ENCODE measurements at regions not wholly inside any gene's neighbourhood (a gene's known extent, or its start where the extent isn't known, plus 50 kb on each side); places are given as distances from the start of the nearest gene placed in this dataset.

DNA sequence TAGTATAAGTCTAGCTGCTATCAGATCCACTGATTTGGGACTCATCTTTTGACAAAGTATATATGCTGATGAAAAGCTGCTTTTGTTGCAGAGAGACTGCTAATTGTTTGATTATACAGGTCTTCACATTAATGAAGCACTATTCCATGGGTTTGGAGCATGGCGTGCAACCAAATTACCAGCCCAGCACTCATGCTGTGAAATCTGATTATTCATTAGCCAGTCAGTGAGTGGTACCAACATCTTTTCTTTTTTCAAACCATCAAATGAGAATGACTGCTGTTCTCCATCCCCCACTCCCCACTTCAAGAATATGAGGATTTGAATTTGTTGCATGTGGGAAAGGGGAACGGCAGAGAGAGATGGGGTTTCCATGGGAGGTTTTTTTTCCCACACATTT is 91.3 kb downstream of the ID4 start:
- Histone ChIP-seq H3K9ac (ENCODE audit: insufficient read depth, low read length, poor library complexity, severe bottlenecking) (no peak overlapping the region), H3K27me3 (ENCODE audit: control insufficient read depth in 2 of 2, insufficient read depth in 2 of 2, low read length in 2 of 2) (no peaks in the 10 kb centered on the region), H3K4me3 (replicated peaks in 1 of 3; ENCODE audit: low read depth in 2 of 3, low read length in 3 of 3) (no peak overlapping the region), H4K20me1 (ENCODE audit: insufficient read depth, low read length) (no peaks in the 10 kb centered on the region), H3K4me1 (ENCODE audit: control insufficient read depth in 1 of 2, insufficient read depth in 2 of 2, low read length in 2 of 2) (no peaks in the 10 kb centered on the region), H2AFZ (ENCODE audit: insufficient read depth, low read depth, low read length, poor library complexity, severe bottlenecking) (no peak overlapping the region), H3K9me3 (replicated peaks in 1 of 2; ENCODE audit: control insufficient read depth in 1 of 2, insufficient read depth in 1 of 2, low read length in 2 of 2) (no peaks in the 10 kb centered on the region), H3K79me2 (ENCODE audit: insufficient read depth, low read length) (no peaks in the 10 kb centered on the region), H3K4me2 (replicated peaks; ENCODE audit: extremely low read depth, low read length, poor library complexity, severe bottlenecking) (no peak overlapping the region), H3K36me3 (replicated peaks in 1 of 2; ENCODE audit: control insufficient read depth in 1 of 2, insufficient read depth in 2 of 2, low read length in 2 of 2) (no peaks in the 10 kb centered on the region), H3K27ac (ENCODE audit: low read depth in 1 of 2, low read length in 2 of 2) (no peak overlapping the region)
- no CpG with 5 or more reads among the region's 2 CpGs for WGBS (ENCODE audit: insufficient coverage)
- Mint-ChIP-seq H3K4me1 (no peaks in the 10 kb centered on the region), H3K4me3 (no peak overlapping the region), H3K27ac (no peak overlapping the region), H3K9me3 (peaks cover 0 to 2% (median 0%) of the 10 kb centered on the region in 7 donors), H3K36me3 (no peaks in the 10 kb centered on the region), H3K27me3 (ENCODE audit: low read depth in 3 of 3) (peaks cover 0 to 2% (median 0%) of the 10 kb centered on the region in 3 donors)
- DNase-seq: no peak
- TF ChIP-seq, protein P1, sequence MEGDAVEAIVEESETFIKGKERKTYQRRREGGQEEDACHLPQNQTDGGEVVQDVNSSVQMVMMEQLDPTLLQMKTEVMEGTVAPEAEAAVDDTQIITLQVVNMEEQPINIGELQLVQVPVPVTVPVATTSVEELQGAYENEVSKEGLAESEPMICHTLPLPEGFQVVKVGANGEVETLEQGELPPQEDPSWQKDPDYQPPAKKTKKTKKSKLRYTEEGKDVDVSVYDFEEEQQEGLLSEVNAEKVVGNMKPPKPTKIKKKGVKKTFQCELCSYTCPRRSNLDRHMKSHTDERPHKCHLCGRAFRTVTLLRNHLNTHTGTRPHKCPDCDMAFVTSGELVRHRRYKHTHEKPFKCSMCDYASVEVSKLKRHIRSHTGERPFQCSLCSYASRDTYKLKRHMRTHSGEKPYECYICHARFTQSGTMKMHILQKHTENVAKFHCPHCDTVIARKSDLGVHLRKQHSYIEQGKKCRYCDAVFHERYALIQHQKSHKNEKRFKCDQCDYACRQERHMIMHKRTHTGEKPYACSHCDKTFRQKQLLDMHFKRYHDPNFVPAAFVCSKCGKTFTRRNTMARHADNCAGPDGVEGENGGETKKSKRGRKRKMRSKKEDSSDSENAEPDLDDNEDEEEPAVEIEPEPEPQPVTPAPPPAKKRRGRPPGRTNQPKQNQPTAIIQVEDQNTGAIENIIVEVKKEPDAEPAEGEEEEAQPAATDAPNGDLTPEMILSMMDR (IDR thresholded peaks at IDR 0.05): no peak
- intact Hi-C loops (cut with micrococcal nuclease): no loop called here

GRCh38 chr6:19929312-19929711 is 92.1 kb downstream of the ID4 start:
- TF ChIP-seq, protein P1 (IDR thresholded peaks at IDR 0.05): no peak
- Histone ChIP-seq H3K79me2 (ENCODE audit: insufficient read depth, low read length) (no peaks in the 10 kb centered on the region), H3K4me3 (replicated peaks in 1 of 3; ENCODE audit: low read depth in 2 of 3, low read length in 3 of 3) (no peak overlapping the region), H3K27ac (ENCODE audit: low read depth in 1 of 2, low read length in 2 of 2) (no peak overlapping the region), H4K20me1 (ENCODE audit: insufficient read depth, low read length) (no peaks in the 10 kb centered on the region), H3K27me3 (ENCODE audit: control insufficient read depth in 2 of 2, insufficient read depth in 2 of 2, low read length in 2 of 2) (no peaks in the 10 kb centered on the region), H3K9me3 (replicated peaks in 1 of 2; ENCODE audit: control insufficient read depth in 1 of 2, insufficient read depth in 1 of 2, low read length in 2 of 2) (no peaks in the 10 kb centered on the region), H3K4me1 (ENCODE audit: control insufficient read depth in 1 of 2, insufficient read depth in 2 of 2, low read length in 2 of 2) (no peaks in the 10 kb centered on the region), H3K9ac (ENCODE audit: insufficient read depth, low read length, poor library complexity, severe bottlenecking) (no peak overlapping the region), H3K36me3 (replicated peaks in 1 of 2; ENCODE audit: control insufficient read depth in 1 of 2, insufficient read depth in 2 of 2, low read length in 2 of 2) (no peaks in the 10 kb centered on the region), H2AFZ (ENCODE audit: insufficient read depth, low read depth, low read length, poor library complexity, severe bottlenecking) (no peak overlapping the region), H3K4me2 (replicated peaks; ENCODE audit: extremely low read depth, low read length, poor library complexity, severe bottlenecking) (no peak overlapping the region)
- intact Hi-C loops (cut with micrococcal nuclease): no loop called here
- no peaks in the 10 kb centered on the region for H3K4me1 Mint-ChIP-seq
- H3K9me3 Mint-ChIP-seq: peaks cover 0 to 2% (median 0%) of the 10 kb centered on the region in 7 donors
- no peak overlapping the region for H3K27ac Mint-ChIP-seq
- no peak overlapping the region for H3K4me3 Mint-ChIP-seq
- no CpG with 5 or more reads among the region's 1 CpG for WGBS (ENCODE audit: insufficient coverage)
- H3K36me3 Mint-ChIP-seq: no peaks in the 10 kb centered on the region
- peaks cover 0 to 2% (median 0%) of the 10 kb centered on the region in 3 donors for H3K27me3 Mint-ChIP-seq (ENCODE audit: low read depth in 3 of 3)
- DNase-seq: no peak

Measured in CD14-positive monocyte (primary cell).